Parathyroid adenoma (tissue), 2 donors: ENCODE measurements at regions not wholly inside any gene's neighbourhood (a gene's known extent, or its start where the extent isn't known, plus 50 kb on each side); places are given as distances from the start of the nearest gene placed in this dataset.

ENCODE experiments used
- H2AFZ ChIP-seq: fragments of 300-600 bp; sonication (generic); one replicate; pipeline ENCODE4 v1.7.0; 2017; ENCODE audit warnings: antibody characterized with exemption, mild to moderate bottlenecking
- H3K27ac ChIP-seq: fragments of 300-600 bp; sonication (generic); one replicate; pipeline ENCODE4 v1.7.0; 2017
- H3K27me3 ChIP-seq: fragments of 300-600 bp; sonication (generic); one replicate; pipeline ENCODE4 v1.7.0; 2017; ENCODE audit warnings: low read length; ENCODE audit not compliant: control insufficient read depth, insufficient read depth
- H3K36me3 ChIP-seq: fragments of 300-600 bp; sonication (generic); one replicate; pipeline ENCODE4 v1.7.0; 2017; ENCODE audit warnings: low read length; ENCODE audit not compliant: control insufficient read depth, insufficient read depth
- H3K4me1 ChIP-seq: fragments of 300-600 bp; sonication (generic); one replicate; pipeline ENCODE4 v1.7.0; 2017; ENCODE audit warnings: control low read depth
- H3K4me2 ChIP-seq: fragments of 300-600 bp; sonication (generic); one replicate; pipeline ENCODE4 v1.7.0; 2017; ENCODE audit warnings: low read length
- H3K4me3 ChIP-seq: fragments of 300-600 bp; sonication (generic); one replicate; pipeline ENCODE4 v1.7.0; 2017; ENCODE audit warnings: low read depth, low read length
- H3K79me2 ChIP-seq: fragments of 300-600 bp; sonication (generic); one replicate; pipeline ENCODE4 v1.7.0; 2017; ENCODE audit warnings: control low read depth
- H3K9ac ChIP-seq: fragments of 300-600 bp; sonication (generic); one replicate; pipeline ENCODE4 v1.7.0; 2017; ENCODE audit warnings: mild to moderate bottlenecking
- H3K9me3 ChIP-seq: fragments of 300-600 bp; sonication (generic); one replicate; pipeline ENCODE4 v1.7.0; 2017; ENCODE audit warnings: low read length; ENCODE audit not compliant: control insufficient read depth
- CTCF ChIP-seq: fragments of 300-600 bp; sonication (generic); IDR thresholded peaks from one replicate; pipeline ENCODE4 v1.7.0; 2017; ENCODE audit warnings: antibody characterized with exemption, mild to moderate bottlenecking
- donor health status: primary hyperparathyroidism.

GRCh38 chr2:177141866-177142265, 70.7 kb upstream of the HNRNPA3 start:
- Histone ChIP-seq H2AFZ (no peak overlapping the region), H3K4me1 (no peaks in the 10 kb centered on the region), H3K4me2 (no peak overlapping the region), H3K27me3 (no peaks in the 10 kb centered on the region), H3K9me3 (no peaks in the 10 kb centered on the region), H3K9ac (no peak overlapping the region), H3K27ac (no peak overlapping the region), H3K4me3 (no peak overlapping the region), H3K79me2 (no peaks in the 10 kb centered on the region), H3K36me3 (no peaks in the 10 kb centered on the region)
- TF ChIP-seq CTCF = no peak

- H3K36me3 ChIP-seq = no peaks in the 10 kb centered on the region
- H3K79me2 ChIP-seq = no peaks in the 10 kb centered on the region
- H3K4me1 ChIP-seq = peaks cover 2% of the 10 kb centered on the region
- H3K27ac ChIP-seq = no peak overlapping the region
- no peak for TF ChIP-seq CTCF
- H3K27me3 ChIP-seq = no peaks in the 10 kb centered on the region
- H3K4me2 ChIP-seq = peak overlapping the region; percentile 10
- H3K4me3 ChIP-seq = no peak overlapping the region
- H3K9ac ChIP-seq = no peak overlapping the region
- no peak overlapping the region for H2AFZ ChIP-seq
- H3K9me3 ChIP-seq = no peaks in the 10 kb centered on the region
Measured at GRCh38 chr2:177143444-177143843, 69.2 kb upstream of the HNRNPA3 start.

- Histone ChIP-seq H3K36me3 (no peaks in the 10 kb centered on the region), H3K79me2 (no peaks in the 10 kb centered on the region), H3K9me3 (no peaks in the 10 kb centered on the region), H3K4me2 (no peak overlapping the region), H2AFZ (no peak overlapping the region), H3K9ac (no peak overlapping the region), H3K4me1 (peaks cover 6% of the 10 kb centered on the region), H3K27me3 (peaks cover 4% of the 10 kb centered on the region), H3K4me3 (no peak overlapping the region), H3K27ac (no peak overlapping the region)
- peak; percentile 55 for TF ChIP-seq CTCF
Measured at GRCh38 chr2:177147093-177147694, 65.4 kb upstream of the HNRNPA3 start.

- H3K27ac ChIP-seq = no peak overlapping the region
- H3K9me3 ChIP-seq = no peaks in the 10 kb centered on the region
- H3K4me3 ChIP-seq = no peak overlapping the region
- no peak overlapping the region for H3K9ac ChIP-seq
- H2AFZ ChIP-seq = no peak overlapping the region
- H3K36me3 ChIP-seq = no peaks in the 10 kb centered on the region
- TF ChIP-seq CTCF = no peak
- H3K4me1 ChIP-seq = peaks cover 6% of the 10 kb centered on the region
- no peak overlapping the region for H3K4me2 ChIP-seq
- peaks cover 4% of the 10 kb centered on the region for H3K27me3 ChIP-seq
- H3K79me2 ChIP-seq = no peaks in the 10 kb centered on the region
Measured at GRCh38 chr2:177147834-177148445, 64.7 kb upstream of the HNRNPA3 start.
